ENCODE measurements at regions not wholly inside any gene's neighbourhood (a gene's known extent, or its start where the extent isn't known, plus 50 kb on each side); places are given as distances from the start of the nearest gene placed in this dataset.
A peak's percentile ranks its signal among the peaks of the same experiment; 100 is the strongest.

- ChIA-PET POLR2A (no interaction called here), CTCF (no interaction called here)
- DNase-seq (ENCODE audit: low read depth in 1 of 2, low spot score in 1 of 2), result no peak
- Histone ChIP-seq H3K4me1 (no peaks in the 10 kb centered on the region), H3K4me2 (no peak overlapping the region), H3K27ac (no peak overlapping the region), H3K9me3 (no peaks in the 10 kb centered on the region), H3K4me3 (no peak overlapping the region)
- TF ChIP-seq ESRRA (IDR thresholded peaks at IDR 0.05; ENCODE audit: borderline replicate concordance, low read length) (no peak), SREBF2 (IDR thresholded peaks at IDR 0.05) (no peak), TP53 (CRISPR knock-in tag; IDR thresholded peaks at IDR 0.05) (no peak), POLR2AphosphoS2 (conservative IDR thresholded peaks at IDR 0.05; ENCODE audit: low read length) (no peak), CBX8 (IDR thresholded peaks at IDR 0.05) (no peak), MAZ (IDR thresholded peaks at IDR 0.05; ENCODE audit: borderline replicate concordance, low read depth, low read length) (no peak), FOSB (CRISPR knock-in tag; IDR thresholded peaks at IDR 0.05) (no peak), ZNF302 (CRISPR knock-in tag; IDR thresholded peaks at IDR 0.05) (no peak), PHF8 (IDR thresholded peaks at IDR 0.05; ENCODE audit: borderline replicate concordance, low read depth) (no peak), HDAC2 (IDR thresholded peaks at IDR 0.05) (no peak), NFE2L2 (conservative IDR thresholded peaks at IDR 0.05; ENCODE audit: low read length) (no peak), TFCP2L1 (CRISPR knock-in tag; IDR thresholded peaks at IDR 0.05) (no peak), NR3C1 (IDR thresholded peaks at IDR 0.05) (no peak)
- TF ChIP-seq, protein P1, sequence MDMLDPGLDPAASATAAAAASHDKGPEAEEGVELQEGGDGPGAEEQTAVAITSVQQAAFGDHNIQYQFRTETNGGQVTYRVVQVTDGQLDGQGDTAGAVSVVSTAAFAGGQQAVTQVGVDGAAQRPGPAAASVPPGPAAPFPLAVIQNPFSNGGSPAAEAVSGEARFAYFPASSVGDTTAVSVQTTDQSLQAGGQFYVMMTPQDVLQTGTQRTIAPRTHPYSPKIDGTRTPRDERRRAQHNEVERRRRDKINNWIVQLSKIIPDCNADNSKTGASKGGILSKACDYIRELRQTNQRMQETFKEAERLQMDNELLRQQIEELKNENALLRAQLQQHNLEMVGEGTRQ (IDR thresholded peaks at IDR 0.05), result no peak
- ATAC-seq, result no peak
- no peak for FAIRE-seq
These were observed 398.6 kb upstream of the EPHA7 start for GRCh38 chr6:93817937-93818336.

DNA sequence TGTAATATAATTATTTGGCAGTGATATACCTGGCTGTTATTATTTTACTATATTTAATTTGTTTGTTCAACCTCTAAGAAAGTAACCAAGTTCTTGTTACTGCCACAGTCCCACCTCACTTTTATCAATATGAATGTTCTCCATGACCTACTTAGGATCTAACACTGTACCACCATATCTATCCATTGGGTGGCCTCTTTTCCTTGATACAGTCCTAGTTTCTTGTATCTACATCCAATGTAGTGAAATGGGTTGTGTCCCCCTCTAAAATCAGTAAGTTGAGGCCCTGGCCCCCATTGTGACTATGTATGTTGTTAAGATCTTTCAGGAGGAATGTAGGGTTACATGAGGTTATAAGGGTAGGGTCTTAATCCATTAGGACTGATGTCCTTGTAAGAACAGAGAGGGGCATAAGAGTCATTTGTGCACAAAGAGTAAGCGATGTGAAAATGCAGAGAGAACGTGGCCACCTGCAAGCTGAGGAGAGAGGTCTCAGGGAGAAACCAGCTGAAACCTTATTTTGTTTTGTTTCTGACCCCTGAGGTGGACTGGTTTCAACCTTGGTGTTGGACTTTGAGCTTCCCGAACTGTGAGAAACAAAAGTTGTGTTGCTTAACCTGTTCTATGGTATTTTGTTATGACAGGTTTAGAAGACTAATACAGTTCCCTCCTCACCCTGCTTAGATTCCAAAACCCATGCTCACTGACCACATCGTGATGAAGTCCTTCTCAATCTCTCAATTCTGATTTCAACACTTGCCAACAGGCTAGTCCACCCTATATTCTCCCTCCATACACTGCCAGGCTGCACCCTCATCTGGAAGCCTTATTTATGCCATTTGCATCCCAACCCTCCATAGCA is 387.3 kb upstream of the EPHA7 start:
- Histone ChIP-seq H3K9me3 (no peaks in the 10 kb centered on the region), H3K27ac (no peak overlapping the region), H3K4me3 (no peak overlapping the region), H3K4me1 (no peaks in the 10 kb centered on the region), H3K4me2 (no peak overlapping the region)
- ChIA-PET CTCF (no interaction called here), POLR2A (no interaction called here)
- WGBS (ENCODE audit: missing lambda C conversion rate), result 24% methylated on average over 4 of the region's 4 CpGs
- no peak for FAIRE-seq
- TF ChIP-seq MYC (IDR thresholded peaks at IDR 0.05; ENCODE audit: borderline replicate concordance, low read length) (no peak), PHF8 (IDR thresholded peaks at IDR 0.05; ENCODE audit: borderline replicate concordance, low read depth) (no peak), FOSL2 (IDR thresholded peaks at IDR 0.05) (no peak), FOSL2 (CRISPR knock-in tag; IDR thresholded peaks at IDR 0.05) (no peak)
- no peak for DNase-seq (ENCODE audit: low read depth in 1 of 2, low spot score in 1 of 2)
- no peak for ATAC-seq

DNA sequence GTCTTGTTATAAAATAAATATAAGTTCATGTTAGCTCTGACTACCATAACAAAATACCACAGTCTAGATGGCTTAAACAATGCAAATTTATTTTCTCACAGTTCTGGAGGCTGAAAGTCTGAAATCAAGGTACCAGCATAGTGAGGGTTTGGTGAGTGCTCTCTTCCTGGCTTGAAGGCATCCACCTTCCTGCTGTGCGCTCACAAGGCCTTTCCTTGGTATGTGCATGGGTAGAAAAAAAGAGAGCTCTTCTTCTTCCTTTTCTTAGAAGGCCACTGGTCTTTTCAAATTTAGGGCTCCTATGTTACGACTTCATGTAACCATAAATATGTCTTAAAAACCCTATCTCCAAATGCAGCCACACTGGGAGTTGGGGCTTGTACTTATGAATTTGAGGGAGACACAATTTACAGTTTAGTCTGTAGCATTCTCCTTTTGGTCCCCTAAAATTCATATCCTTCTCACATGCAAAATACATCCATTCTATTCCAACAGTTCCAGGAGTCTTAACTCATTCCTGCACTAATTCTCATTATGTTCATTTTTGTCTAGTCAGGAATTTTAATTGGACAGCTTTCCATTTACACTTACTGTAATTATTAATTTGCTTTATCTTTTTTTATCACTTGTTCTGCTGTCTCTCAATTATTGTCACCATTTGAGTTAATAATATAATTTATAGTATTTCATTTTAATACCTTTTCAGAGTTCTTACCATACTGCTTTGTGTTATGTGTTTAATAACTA is 381.9 kb upstream of the EPHA7 start:
- ATAC-seq (no peak), FAIRE-seq (no peak), DNase-seq (ENCODE audit: low read depth in 1 of 2, low spot score in 1 of 2) (no peak)
- ChIA-PET POLR2A (no interaction called here), CTCF (no interaction called here)
- H3K27ac ChIP-seq, result no peak overlapping the region
- no peak overlapping the region for H3K4me3 ChIP-seq
- WGBS (ENCODE audit: missing lambda C conversion rate), result 47% methylated on average over 2 of the region's 2 CpGs
- TF ChIP-seq MAFK (IDR thresholded peaks at IDR 0.05; ENCODE audit: partially characterized antibody), result peak; percentile 22
- no peak for TF ChIP-seq ESRRA (IDR thresholded peaks at IDR 0.05; ENCODE audit: borderline replicate concordance, low read length)
- no peak overlapping the region for H3K4me2 ChIP-seq
- no peaks in the 10 kb centered on the region for H3K9me3 ChIP-seq
- H3K4me1 ChIP-seq, result no peaks in the 10 kb centered on the region

GRCh38 chr6:93799226-93799625 is 379.9 kb upstream of the EPHA7 start:
- no peak overlapping the region for H3K4me3 ChIP-seq
- no peaks in the 10 kb centered on the region for H3K9me3 ChIP-seq
- no peaks in the 10 kb centered on the region for H3K4me1 ChIP-seq
- WGBS (ENCODE audit: missing lambda C conversion rate), result 0% methylated on average over 3 of the region's 3 CpGs
- no peak for DNase-seq (ENCODE audit: low read depth in 1 of 2, low spot score in 1 of 2)
- no peak for FAIRE-seq
- H3K4me2 ChIP-seq, result peak overlapping the region; percentile 49
- H3K27ac ChIP-seq, result peak overlapping the region in 1 of 2 experiments; percentile 27; a peak in 1 of 6 replicates
- TF ChIP-seq BHLHE40 (IDR thresholded peaks at IDR 0.05; ENCODE audit: low read depth, low read length), result no peak
- TF ChIP-seq CHD4 (IDR thresholded peaks at IDR 0.05; ENCODE audit: borderline replicate concordance), result no peak
- no peak for TF ChIP-seq HOXA7 (CRISPR knock-in tag; IDR thresholded peaks at IDR 0.05)
- TF ChIP-seq EP300 (IDR thresholded peaks at IDR 0.05), result no peak
- no peak for TF ChIP-seq TFCP2L1 (CRISPR knock-in tag; IDR thresholded peaks at IDR 0.05)
- no peak for TF ChIP-seq HDAC2 (IDR thresholded peaks at IDR 0.05)
- no peak for TF ChIP-seq FOSL2 (IDR thresholded peaks at IDR 0.05)
- TF ChIP-seq FOSL2 (CRISPR knock-in tag; IDR thresholded peaks at IDR 0.05), result no peak
- no peak for ATAC-seq
- ChIA-PET CTCF (no interaction called here), POLR2A (no interaction called here)

Measured in A549 (cell line).